B cell (primary cell): ENCODE measurements at regions not wholly inside any gene's neighbourhood (a gene's known extent, or its start where the extent isn't known, plus 50 kb on each side); places are given as distances from the start of the nearest gene placed in this dataset.

Experiments used
- CTCF ChIP-seq: fragments of 200-600 bp; IDR thresholded peaks from one replicate; pipeline ENCODE4 v1.8.0; 2022; ENCODE audit warnings: antibody characterized with exemption, mild to moderate bottlenecking
- EZH2 ChIP-seq: IDR thresholded peaks from 2 replicates; pipeline ENCODE4 v1.6.1; 2012; ENCODE audit warnings: borderline replicate concordance, low read depth, mild to moderate bottlenecking, moderate library complexity, low read length; ENCODE audit not compliant: insufficient read depth, poor library complexity, severe bottlenecking

GRCh38 chr4:28523681-28524190 lies 1663.1 kb downstream of the STIM2 start:
- no peak for TF ChIP-seq CTCF
- no peak for TF ChIP-seq EZH2
